ENCODE measurements at regions not wholly inside any gene's neighbourhood (a gene's known extent, or its start where the extent isn't known, plus 50 kb on each side); places are given as distances from the start of the nearest gene placed in this dataset.

- intact Hi-C loops (cut with micrococcal nuclease), result no loop called here
- H3K4me2 ChIP-seq (ENCODE audit: low read length), result no peak overlapping the region
- H2AFZ ChIP-seq (ENCODE audit: low read depth, low read length, poor library complexity, severe bottlenecking), result no peak overlapping the region
These were observed 2715.0 kb upstream of the PCDH20 start for GRCh38 chr13:64130600-64130999.

More at GRCh38 chr13:64130600-64130999, 2715.0 kb upstream of the PCDH20 start:
- H3K4me3 ChIP-seq (replicated peaks in 1 of 2; ENCODE audit: low read depth in 1 of 2, low read length in 2 of 2), result no peak overlapping the region
- H3K9me3 ChIP-seq (ENCODE audit: control insufficient read depth in 1 of 2, insufficient read depth in 1 of 2, low read depth in 1 of 2, low read length in 2 of 2), result no peaks in the 10 kb centered on the region
- no peaks in the 10 kb centered on the region for H3K4me1 ChIP-seq (ENCODE audit: control insufficient read depth in 1 of 2, insufficient read depth in 2 of 2, low read length in 2 of 2)
- H3K27me3 ChIP-seq (ENCODE audit: insufficient read depth, low read length), result no peaks in the 10 kb centered on the region
- no peaks in the 10 kb centered on the region for H4K20me1 ChIP-seq (ENCODE audit: insufficient read depth)
- ChIA-PET RAD21 (ENCODE audit: low non-redundant PET in 1 of 2, low total read pairs in 2 of 2, uncharacterized antibody in 2 of 2, unreplicated experiment in 2 of 2) (no interaction called here), POLR2A (no interaction called here), CTCF (no interaction called here)
- no peaks in the 10 kb centered on the region for H3K9me2 ChIP-seq (ENCODE audit: insufficient read depth)
- no TSS peak for BruUV-seq (replicated peaks)
- no peak for DNase-seq (ENCODE audit: low read depth, low spot score)
- no peak overlapping the region for H3K9ac ChIP-seq (ENCODE audit: low read length)
- H3K27ac ChIP-seq (ENCODE audit: low read depth, low read length), result no peak overlapping the region
- ATAC-seq, result no peak
- H3K79me2 ChIP-seq (ENCODE audit: insufficient read depth, low read length), result no peaks in the 10 kb centered on the region
- TF ChIP-seq JUND (IDR thresholded peaks at IDR 0.05), result no peak
- no peak for TF ChIP-seq SP1 (IDR thresholded peaks at IDR 0.05; ENCODE audit: low read depth)
- no peak for TF ChIP-seq EZH2 (IDR thresholded peaks at IDR 0.05)
- TF ChIP-seq CTCF (IDR thresholded peaks at IDR 0.05 in 2 of 3, conservative IDR thresholded peaks at IDR 0.05 in 1 of 3; ENCODE audit: borderline replicate concordance in 1 of 3, insufficient read depth in 1 of 3, low read depth in 2 of 3, low read length in 2 of 3), result no peak
- TF ChIP-seq YY1 (IDR thresholded peaks at IDR 0.05; ENCODE audit: extremely low read depth, insufficient replicate concordance, low read depth, low read length), result no peak
- no peak for TF ChIP-seq ZFX (IDR thresholded peaks at IDR 0.05)
- TF ChIP-seq ELF1 (IDR thresholded peaks at IDR 0.05; ENCODE audit: borderline replicate concordance, low read depth), result no peak
- no peak for TF ChIP-seq ATF3 (IDR thresholded peaks at IDR 0.05)
- no peak for TF ChIP-seq CEBPB (IDR thresholded peaks at IDR 0.05; ENCODE audit: low read depth)
- no peak for TF ChIP-seq MAX (IDR thresholded peaks at IDR 0.05)
- TF ChIP-seq CBX3 (IDR thresholded peaks at IDR 0.05; ENCODE audit: low read depth), result no peak
- TF ChIP-seq FOSL1 (IDR thresholded peaks at IDR 0.05; ENCODE audit: low read depth), result no peak
- no peak for TF ChIP-seq SRF (IDR thresholded peaks at IDR 0.05; ENCODE audit: low read depth)
- no peak for TF ChIP-seq RAD21 (IDR thresholded peaks at IDR 0.05; ENCODE audit: low read depth)
- no peak for TF ChIP-seq EZH2phosphoT487 (IDR thresholded peaks at IDR 0.05; ENCODE audit: borderline replicate concordance)
- no peak for TF ChIP-seq SIN3A (IDR thresholded peaks at IDR 0.05; ENCODE audit: low read depth)
- TF ChIP-seq ZBTB33 (IDR thresholded peaks at IDR 0.05; ENCODE audit: extremely low read depth, insufficient replicate concordance, low read length), result no peak
- H3K36me3 ChIP-seq (ENCODE audit: control insufficient read depth in 1 of 2, insufficient read depth in 2 of 2, low read length in 2 of 2), result no peaks in the 10 kb centered on the region

Measured in HCT116 (cell line).